B cell (primary cell): ENCODE measurements at regions not wholly inside any gene's neighbourhood (a gene's known extent, or its start where the extent isn't known, plus 50 kb on each side); places are given as distances from the start of the nearest gene placed in this dataset.

Source experiments
- ATAC-seq: fragments of 200-7000 bp; cut with Tn5 transposase; one replicate; pipeline ENCODE4 v1.10.0; 2021; ENCODE audit warnings: low read depth, mild to moderate bottlenecking, moderate number of reproducible peaks, moderate library complexity
- CTCF ChIA-PET: fragments of 350-600 bp; sonication (Branson Sonifier 250); formaldehyde crosslinking; loops from one replicate; lab custom pipeline; 2021; ENCODE audit warnings: antibody characterized with exemption, inconsistent platforms; lab: Charles Lee
- POLR2A ChIA-PET: fragments of 350-600 bp; sonication (Branson Sonifier 250); formaldehyde crosslinking; loops from one replicate; lab custom pipeline; 2021; ENCODE audit warnings: antibody characterized with exemption; lab: Charles Lee
- DNase-seq: peaks from one replicate; pipeline ENCODE4 v3.0.0; 2013
- H2AFZ ChIP-seq: 2 replicates; pipeline ENCODE4 v1.6.1; 2012; ENCODE audit warnings: mild to moderate bottlenecking, low read depth, low read length; ENCODE audit not compliant: insufficient read depth, poor library complexity, severe bottlenecking
- H3K27ac ChIP-seq, 2 donors: 1 replicate in 1 of 2; 2 replicates in 1 of 2; pipeline ENCODE4 v1.5.1; 2012 to 2013; ENCODE audit warnings: low read length in 2 of 2, mild to moderate bottlenecking in 2 of 2, moderate library complexity in 1 of 2
- H3K27me3 ChIP-seq, 4 experiments: fragments of 200-600 bp in 1 of 4; sonication (generic) in 1 of 4; replicated peaks in 1 of 4; 1 replicate in 2 of 4; 2 replicates in 2 of 4; pipeline versions ENCODE4 v1.6.1 to v1.7.0; 2013 to 2016; ENCODE audit warnings: low read length in 3 of 4, mild to moderate bottlenecking in 2 of 4, mixed read lengths in 1 of 4, moderate library complexity in 1 of 4; ENCODE audit not compliant: insufficient read depth in 4 of 4, control insufficient read depth in 3 of 4; ENCODE audit errors: control extremely low read depth in 1 of 4
- H3K36me3 ChIP-seq, 2 experiments: replicated peaks in 1 of 2; 1 replicate in 1 of 2; 2 replicates in 1 of 2; pipeline versions ENCODE4 v1.6.1 to v1.7.1; 2013; ENCODE audit warnings: low read length in 1 of 2; ENCODE audit not compliant: insufficient read depth in 2 of 2, control insufficient read depth in 1 of 2; ENCODE audit errors: control extremely low read depth in 1 of 2, extremely low read depth in 1 of 2
- H3K4me1 ChIP-seq, 2 donors: fragments of 200-600 bp in 1 of 2; sonication (generic) in 1 of 2; 1 replicate in 1 of 2; 2 replicates in 1 of 2; pipeline versions ENCODE4 v1.5.1 to v1.6.1; 2013 to 2017; ENCODE audit warnings: low read length in 2 of 2; ENCODE audit not compliant: control insufficient read depth in 2 of 2, insufficient read depth in 2 of 2
- H3K4me2 ChIP-seq: replicated peaks from 2 replicates; pipeline ENCODE3; 2012; ENCODE audit warnings: mild to moderate bottlenecking, low read depth, low read length; ENCODE audit not compliant: poor library complexity, severe bottlenecking
- H3K4me3 ChIP-seq, 5 experiments: fragments of 200-600 bp in 1 of 5; sonication (generic) in 1 of 5; 1 replicate in 3 of 5; 2 replicates in 2 of 5; pipeline versions ENCODE4 v1.5.1 to v1.7.0; 2011 to 2016; ENCODE audit warnings: low read length in 4 of 5, mild to moderate bottlenecking in 4 of 5, low read depth in 2 of 5, control low read depth in 1 of 5, moderate library complexity in 1 of 5; ENCODE audit not compliant: insufficient read depth in 1 of 5; ENCODE audit errors: control extremely low read depth in 1 of 5, extremely low read depth in 1 of 5
- H3K79me2 ChIP-seq: fragments of 200-600 bp; sonication (generic); one replicate; pipeline ENCODE4 v1.6.0; 2016; ENCODE audit warnings: low read length; ENCODE audit not compliant: control insufficient read depth, insufficient read depth
- H3K9ac ChIP-seq: fragments of 200-600 bp; sonication (generic); 2 replicates; pipeline ENCODE4 v1.6.1; 2017; ENCODE audit warnings: mild to moderate bottlenecking, low read length, moderate library complexity
- H3K9me3 ChIP-seq, 3 donors: one replicate each; pipeline versions ENCODE4 v1.6.1 to v1.7.1; 2013; ENCODE audit warnings: low read length in 2 of 3; ENCODE audit not compliant: control insufficient read depth in 2 of 3, insufficient read depth in 1 of 3; ENCODE audit errors: control extremely low read depth in 1 of 3
- H4K20me1 ChIP-seq: 2 replicates; pipeline ENCODE4 v1.6.0; 2012; ENCODE audit warnings: mild to moderate bottlenecking, low read length; ENCODE audit not compliant: insufficient read depth, control insufficient read depth, poor library complexity, severe bottlenecking
- H3K27ac Mint-ChIP-seq: one replicate; pipeline ENCODE4 v1.8.0; 2021; ENCODE audit warnings: mixed read lengths
- H3K27me3 Mint-ChIP-seq: one replicate; pipeline ENCODE4 v1.8.0; 2021; ENCODE audit warnings: mixed read lengths
- H3K4me1 Mint-ChIP-seq: one replicate; pipeline ENCODE4 v1.8.0; 2021; ENCODE audit warnings: mixed read lengths
- H3K4me3 Mint-ChIP-seq: one replicate; pipeline ENCODE4 v1.8.0; 2021; ENCODE audit warnings: mixed read lengths
- H3K9me3 Mint-ChIP-seq: one replicate; pipeline ENCODE4 v1.8.0; 2022; ENCODE audit warnings: mixed read lengths; ENCODE audit not compliant: insufficient read depth
- CTCF ChIP-seq: fragments of 200-600 bp; IDR thresholded peaks from one replicate; pipeline ENCODE4 v1.8.0; 2022; ENCODE audit warnings: antibody characterized with exemption, mild to moderate bottlenecking
- EZH2 ChIP-seq: IDR thresholded peaks from 2 replicates; pipeline ENCODE4 v1.6.1; 2012; ENCODE audit warnings: borderline replicate concordance, low read depth, mild to moderate bottlenecking, moderate library complexity, low read length; ENCODE audit not compliant: insufficient read depth, poor library complexity, severe bottlenecking
- WGBS: methylation state at CpG from one replicate; pipeline ENCODE4 v1.1.5; 2013; ENCODE audit warnings: missing lambda C conversion rate; ENCODE audit not compliant: insufficient coverage; 5-methylcytosine and 5-hydroxymethylcytosine counted together
- intact Hi-C: fragments of 100-400 bp; cut with micrococcal nuclease; formaldehyde crosslinking; loops from one replicate; pipeline ENCODE4 v1.10.0; 2022

DNA sequence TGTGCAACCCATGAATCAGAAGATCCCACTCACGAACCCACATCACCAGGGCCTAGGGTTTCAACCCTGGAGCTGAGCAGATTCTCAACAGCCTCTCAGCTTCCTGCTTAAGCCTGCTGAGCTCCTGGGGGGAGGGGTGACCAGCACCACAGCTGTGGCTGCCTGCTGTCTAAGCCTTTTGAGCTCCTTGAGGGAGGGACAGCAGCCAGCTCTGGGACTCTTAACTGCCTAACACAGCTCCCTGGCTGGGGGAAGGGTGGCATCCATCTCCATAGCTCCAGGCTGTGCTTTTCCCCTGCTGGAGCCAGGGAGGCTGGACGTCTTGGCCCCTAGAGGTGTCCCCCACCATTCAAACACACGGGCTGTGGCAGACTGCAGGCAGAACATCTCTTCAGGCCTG lies 250.3 kb downstream of the DMAC1 start:
- H4K20me1 ChIP-seq, result no peaks in the 10 kb centered on the region
- ChIA-PET POLR2A (no interaction called here), CTCF (no interaction called here)
- H2AFZ ChIP-seq, result no peak overlapping the region
- H3K27ac Mint-ChIP-seq, result no peak overlapping the region
- H3K4me2 ChIP-seq, result no peak overlapping the region
- no peaks in the 10 kb centered on the region for H3K36me3 ChIP-seq
- H3K9me3 Mint-ChIP-seq, result no peaks in the 10 kb centered on the region
- intact Hi-C loops, result no loop called here
- H3K4me3 Mint-ChIP-seq, result no peak overlapping the region
- no peak for DNase-seq
- peaks cover 0 to 5% (median 0%) of the 10 kb centered on the region in 3 donors for H3K9me3 ChIP-seq
- H3K27me3 Mint-ChIP-seq, result peaks cover 26% of the 10 kb centered on the region
- H3K9ac ChIP-seq, result no peak overlapping the region
- no peaks in the 10 kb centered on the region for H3K79me2 ChIP-seq
- ATAC-seq, result no peak
- H3K4me3 ChIP-seq, result no peak overlapping the region
- no peaks in the 10 kb centered on the region for H3K4me1 Mint-ChIP-seq
- peaks cover 0 to 3% (median 0%) of the 10 kb centered on the region in 4 experiments for H3K27me3 ChIP-seq
- no peak overlapping the region for H3K27ac ChIP-seq
- no peaks in the 10 kb centered on the region for H3K4me1 ChIP-seq
- 69% methylated on average over 2 of the region's 3 CpGs for WGBS
- TF ChIP-seq CTCF (no peak), EZH2 (no peak)

- intact Hi-C loops, result no loop called here
- WGBS, result 94% methylated on average over 1 of the region's 1 CpG
- Histone ChIP-seq H3K79me2 (no peaks in the 10 kb centered on the region), H3K4me3 (no peak overlapping the region), H3K4me1 (no peaks in the 10 kb centered on the region), H3K27ac (no peak overlapping the region), H3K27me3 (peaks cover 0 to 3% (median 0%) of the 10 kb centered on the region in 4 experiments), H4K20me1 (no peaks in the 10 kb centered on the region), H2AFZ (no peak overlapping the region), H3K9me3 (peaks cover 0 to 5% (median 0%) of the 10 kb centered on the region in 3 donors), H3K4me2 (no peak overlapping the region), H3K36me3 (no peaks in the 10 kb centered on the region), H3K9ac (no peak overlapping the region)
- CTCF ChIA-PET, result no interaction called here
- DNase-seq (no peak), ATAC-seq (no peak)
- H3K27me3 Mint-ChIP-seq, result peaks cover 28% of the 10 kb centered on the region
- no peak overlapping the region for H3K4me3 Mint-ChIP-seq
- no peaks in the 10 kb centered on the region for H3K9me3 Mint-ChIP-seq
- no peak overlapping the region for H3K27ac Mint-ChIP-seq
- TF ChIP-seq CTCF (no peak), EZH2 (no peak)
- H3K4me1 Mint-ChIP-seq, result no peaks in the 10 kb centered on the region
- POLR2A ChIA-PET, result no interaction called here
These were observed 253.3 kb downstream of the DMAC1 start for GRCh38 chr9:7546261-7546660.
